AG10803 (cell line): ENCODE measurements at regions not wholly inside any gene's neighbourhood (a gene's known extent, or its start where the extent isn't known, plus 50 kb on each side); places are given as distances from the start of the nearest gene placed in this dataset.
"Not testable (repeated sequence)": the region's sequence is repeated elsewhere in the genome, so short reads cannot be mapped to it uniquely, and the experiment has no call there.

Source experiments
- DNase-seq: peaks from one replicate; pipeline ENCODE4 v3.0.0; 2010; ENCODE audit warnings: low read depth
- H3K4me3 ChIP-seq: 2 replicates; pipeline ENCODE4 v1.5.1; 2011; ENCODE audit warnings: mild to moderate bottlenecking, low read length, control low read depth
- CTCF ChIP-seq: conservative IDR thresholded peaks from 2 replicates; pipeline ENCODE4 v1.5.1; 2011; ENCODE audit warnings: mild to moderate bottlenecking, low read length, control low read depth, inconsistent platforms

GRCh38 chr6:170143401-170144150 is 147.3 kb downstream of the DLL1 start:
- no peak for DNase-seq
- no peak for TF ChIP-seq CTCF
- no peak overlapping the region for H3K4me3 ChIP-seq

- H3K4me3 ChIP-seq = no peak overlapping the region
- no peak for TF ChIP-seq CTCF
- DNase-seq = no peak
These were observed 148.3 kb downstream of the DLL1 start for GRCh38 chr6:170142559-170142958.

GRCh38 chr6:170141061-170141460 is 149.8 kb downstream of the DLL1 start:
- not testable (repeated sequence) for DNase-seq

GRCh38 chr6:170140129-170140528 is 150.7 kb downstream of the DLL1 start:
- TF ChIP-seq CTCF = no peak
- no peak overlapping the region for H3K4me3 ChIP-seq
- DNase-seq = no peak

More at GRCh38 chr6:170141061-170141460, 149.8 kb downstream of the DLL1 start:
- H3K4me3 ChIP-seq = not testable (repeated sequence)

- no peak overlapping the region for H3K4me3 ChIP-seq
- TF ChIP-seq CTCF = no peak
- DNase-seq = no peak
These were observed 151.3 kb downstream of the DLL1 start for GRCh38 chr6:170139531-170139930.

- not testable (repeated sequence) for H3K4me3 ChIP-seq, DNase-seq
These were observed 151.8 kb downstream of the DLL1 start for GRCh38 chr6:170139046-170139445.

GRCh38 chr6:170137911-170138910 is 152.7 kb downstream of the DLL1 start:
- DNase-seq = no peak
- no peak overlapping the region for H3K4me3 ChIP-seq
- TF ChIP-seq CTCF = no peak
